H1 (cell line): ENCODE measurements at regions not wholly inside any gene's neighbourhood (a gene's known extent, or its start where the extent isn't known, plus 50 kb on each side); places are given as distances from the start of the nearest gene placed in this dataset.

Source experiments
- CTCF ChIA-PET: fragments of 300-600 bp; sonication (Branson Sonifier 250); formaldehyde crosslinking; loops from one replicate; lab custom pipeline; 2021; ENCODE audit not compliant: partially characterized antibody; lab: Charles Lee
- POLR2A ChIA-PET: fragments of 300-600 bp; sonication (Branson Sonifier 250); formaldehyde crosslinking; loops from one replicate; lab custom pipeline; 2021; ENCODE audit warnings: inconsistent platforms; ENCODE audit not compliant: partially characterized antibody; lab: Charles Lee
- DNase-seq, 2 experiments: peaks; one replicate each; pipeline versions ENCODE4 v3.0.0 to v3.0.0-alpha.2; 2010 to 2022; ENCODE audit warnings: low spot score in 2 of 2, low read depth in 1 of 2, mixed read lengths in 1 of 2
- FAIRE-seq: peaks from 2 replicates; lab custom pipeline; 2011; peaks lifted over from hg19 to GRCh38; lab: Jason Lieb, UNC
- H2AFZ ChIP-seq: 2 replicates; pipeline ENCODE4 v1.8.1; 2012; ENCODE audit warnings: low read length, inconsistent platforms
- H2AK5ac ChIP-seq: 2 replicates; pipeline ENCODE4 v1.6.1; 2013; ENCODE audit warnings: low read depth, low read length
- H2BK120ac ChIP-seq: replicated peaks from 2 replicates; pipeline ENCODE3; 2013; ENCODE audit warnings: low read depth, low read length, inconsistent platforms
- H2BK12ac ChIP-seq: 2 replicates; pipeline ENCODE4 v1.6.1; 2013; ENCODE audit warnings: low read depth, low read length
- H2BK15ac ChIP-seq: 2 replicates; pipeline ENCODE4 v1.6.1; 2013; ENCODE audit warnings: low read length
- H2BK20ac ChIP-seq: 2 replicates; pipeline ENCODE4 v1.6.1; 2013; ENCODE audit warnings: low read length
- H2BK5ac ChIP-seq: 2 replicates; pipeline ENCODE4 v1.6.1; 2013; ENCODE audit warnings: low read depth, low read length
- H3K14ac ChIP-seq: 2 replicates; pipeline ENCODE4 v1.6.1; 2013; ENCODE audit warnings: inconsistent platforms; ENCODE audit not compliant: insufficient read length
- H3K18ac ChIP-seq: 2 replicates; pipeline ENCODE4 v1.6.1; 2013; ENCODE audit warnings: low read length; ENCODE audit errors: extremely low read depth
- H3K23ac ChIP-seq: 2 replicates; pipeline ENCODE4 v1.6.1; 2013; ENCODE audit warnings: inconsistent platforms; ENCODE audit not compliant: insufficient read length
- H3K23me2 ChIP-seq: 2 replicates; pipeline ENCODE4 v1.6.1; 2013; ENCODE audit warnings: low read depth, low read length
- H3K27ac ChIP-seq: 2 replicates; pipeline ENCODE4 v1.6.1; 2011; ENCODE audit warnings: low read depth, low read length, inconsistent platforms
- H3K27me3 ChIP-seq, 4 experiments: replicated peaks in 1 of 4; 1 replicate in 1 of 4; 2 replicates in 3 of 4; pipeline versions ENCODE4 v1.6.1 to v1.8.1; 2011 to 2013; ENCODE audit warnings: low read length in 3 of 4, mild to moderate bottlenecking in 3 of 4, inconsistent platforms in 2 of 4, mixed read lengths in 2 of 4, moderate library complexity in 1 of 4; ENCODE audit not compliant: control insufficient read depth in 3 of 4, insufficient read depth in 3 of 4; ENCODE audit errors: extremely low read depth in 1 of 4
- H3K36me3 ChIP-seq, 4 experiments: 2 replicates each; pipeline versions ENCODE4 v1.6.1 to v1.8.1; 2011 to 2013; ENCODE audit warnings: mild to moderate bottlenecking in 4 of 4, low read length in 3 of 4, moderate library complexity in 2 of 4, control low read depth in 1 of 4, inconsistent platforms in 1 of 4; ENCODE audit not compliant: insufficient read depth in 4 of 4, control insufficient read depth in 2 of 4
- H3K4ac ChIP-seq: replicated peaks from 2 replicates; pipeline ENCODE3; 2013; ENCODE audit warnings: low read length, low read depth, mixed read lengths, inconsistent platforms; ENCODE audit not compliant: insufficient read length
- H3K4me1 ChIP-seq, 4 experiments: replicated peaks in 1 of 4; 1 replicate in 1 of 4; 2 replicates in 3 of 4; pipeline versions ENCODE4 v1.6.1 to v1.8.1; 2011 to 2013; ENCODE audit warnings: low read length in 3 of 4, inconsistent platforms in 2 of 4, mixed read lengths in 1 of 4; ENCODE audit not compliant: insufficient read depth in 4 of 4, control insufficient read depth in 3 of 4
- H3K4me2 ChIP-seq, 2 experiments: 2 replicates each; pipeline versions ENCODE4 v1.6.1 to v1.8.1; 2011 to 2013; ENCODE audit warnings: low read depth in 2 of 2, low read length in 2 of 2, control low read depth in 1 of 2, inconsistent platforms in 1 of 2, mild to moderate bottlenecking in 1 of 2; ENCODE audit not compliant: insufficient read depth in 1 of 2
- H3K4me3 ChIP-seq, 4 experiments: fragments of 200-600, 300-600 bp in 1 of 4; sonication (generic), shearing (Covaris generic), sonication (Bioruptor Twin) in 1 of 4; 2 replicates each; pipeline versions ENCODE4 v1.5.1 to v1.8.1; 2011 to 2016; ENCODE audit warnings: low read length in 4 of 4, low read depth in 3 of 4, control low read depth in 2 of 4, inconsistent platforms in 2 of 4, mild to moderate bottlenecking in 2 of 4, mixed read lengths in 1 of 4, moderate library complexity in 1 of 4; ENCODE audit not compliant: insufficient read depth in 2 of 4; ENCODE audit errors: extremely low read depth in 1 of 4
- H3K56ac ChIP-seq: replicated peaks from 2 replicates; pipeline ENCODE3; 2013; ENCODE audit warnings: low read depth, mild to moderate bottlenecking, mixed read lengths, low read length, inconsistent platforms; ENCODE audit not compliant: insufficient read length
- H3K79me1 ChIP-seq: 2 replicates; pipeline ENCODE4 v1.6.1; 2013; ENCODE audit warnings: low read depth, low read length, control low read depth
- H3K79me2 ChIP-seq, 2 experiments: 2 replicates each; pipeline versions ENCODE4 v1.6.1 to v1.8.1; 2012 to 2013; ENCODE audit warnings: low read length in 2 of 2, mild to moderate bottlenecking in 2 of 2, inconsistent platforms in 1 of 2; ENCODE audit not compliant: insufficient read depth in 2 of 2, control insufficient read depth in 1 of 2
- H3K9ac ChIP-seq, 4 experiments: replicated peaks in 1 of 4; 1 replicate in 1 of 4; 2 replicates in 3 of 4; pipeline versions ENCODE4 v1.6.1 to v1.8.1; 2011 to 2013; ENCODE audit warnings: low read depth in 3 of 4, low read length in 3 of 4, control low read depth in 2 of 4, mild to moderate bottlenecking in 2 of 4, moderate library complexity in 2 of 4, inconsistent platforms in 1 of 4; ENCODE audit errors: extremely low read depth in 1 of 4
- H3K9me3 ChIP-seq, 2 experiments: 2 replicates each; pipeline versions ENCODE4 v1.6.1 to v1.8.1; 2012 to 2013; ENCODE audit warnings: mild to moderate bottlenecking in 2 of 2, moderate library complexity in 2 of 2, control low read depth in 1 of 2, inconsistent platforms in 1 of 2, low read depth in 1 of 2, low read length in 1 of 2, mixed read lengths in 1 of 2; ENCODE audit not compliant: insufficient read depth in 2 of 2
- H4K20me1 ChIP-seq, 2 experiments: replicated peaks in 1 of 2; 2 replicates each; pipeline versions ENCODE3 to v1.8.1; 2011 to 2013; ENCODE audit warnings: inconsistent platforms in 2 of 2, low read length in 2 of 2, mild to moderate bottlenecking in 1 of 2; ENCODE audit not compliant: insufficient read depth in 2 of 2, control insufficient read depth in 1 of 2
- H4K5ac ChIP-seq: 2 replicates; pipeline ENCODE4 v1.6.1; 2013; ENCODE audit warnings: low read length, low read depth, mixed read lengths, inconsistent platforms; ENCODE audit not compliant: insufficient read length
- H4K8ac ChIP-seq: 2 replicates; pipeline ENCODE4 v1.8.0; 2013; ENCODE audit warnings: mild to moderate bottlenecking, moderate library complexity, low read length, inconsistent platforms; ENCODE audit not compliant: insufficient read depth; ENCODE audit errors: extremely low read depth
- H4K91ac ChIP-seq: replicated peaks from 2 replicates; pipeline ENCODE3; 2013; ENCODE audit warnings: low read length, mixed read lengths, inconsistent platforms; ENCODE audit not compliant: insufficient read length
- ATF3 ChIP-seq: IDR thresholded peaks from 2 replicates; pipeline ENCODE4 v1.6.1; 2011; ENCODE audit warnings: low read depth, mild to moderate bottlenecking, low read length; ENCODE audit not compliant: insufficient read depth
- BRCA1 ChIP-seq: IDR thresholded peaks from 2 replicates; pipeline ENCODE4 v1.6.1; 2012; ENCODE audit warnings: low read depth, low read length, improper control_type of control experiment
- EGR1 ChIP-seq: IDR thresholded peaks from 2 replicates; pipeline ENCODE4 v1.6.1; 2011; ENCODE audit warnings: low read depth, low read length, borderline replicate concordance
- EZH2 ChIP-seq: fragments of 200-600 bp; sonication (generic); IDR thresholded peaks from 2 replicates; pipeline ENCODE4 v1.7.1; 2012; ENCODE audit warnings: low read depth, mild to moderate bottlenecking, moderate library complexity, low read length, inconsistent platforms; ENCODE audit not compliant: severe bottlenecking
- GTF2F1 ChIP-seq: IDR thresholded peaks from 2 replicates; pipeline ENCODE4 v1.6.1; 2012; ENCODE audit warnings: low read depth, low read length, improper control_type of control experiment, borderline replicate concordance
- HDAC2 ChIP-seq, 2 experiments: fragments of 300-600 bp in 1 of 2; sonication (generic) in 1 of 2; IDR thresholded peaks; 2 replicates each; pipeline ENCODE4 v1.6.1; 2011 to 2012; ENCODE audit warnings: low read depth in 2 of 2, low read length in 2 of 2, mild to moderate bottlenecking in 2 of 2, moderate library complexity in 2 of 2, borderline replicate concordance in 1 of 2, inconsistent platforms in 1 of 2
- HDAC6 ChIP-seq: IDR thresholded peaks from one replicate; pipeline ENCODE4 v1.7.1; 2012; ENCODE audit warnings: low read depth, mild to moderate bottlenecking, inconsistent platforms, low read length, moderate library complexity
- PHF8 ChIP-seq: fragments of 200-600 bp; sonication (generic); conservative IDR thresholded peaks from 2 replicates; pipeline ENCODE4 v1.7.1; 2012; ENCODE audit warnings: low read depth, mild to moderate bottlenecking, inconsistent platforms, low read length, moderate library complexity
- POLR2A ChIP-seq, 2 experiments: IDR thresholded peaks; 1 replicate in 1 of 2; 2 replicates in 1 of 2; pipeline ENCODE4 v1.6.1; 2011; ENCODE audit warnings: low read depth in 2 of 2, low read length in 2 of 2, mild to moderate bottlenecking in 2 of 2; ENCODE audit errors: control extremely low read depth in 1 of 2
- POU5F1 ChIP-seq: IDR thresholded peaks from 2 replicates; pipeline ENCODE4 v1.6.1; 2011; ENCODE audit warnings: low read depth, mild to moderate bottlenecking, low read length, moderate library complexity
- SAP30 ChIP-seq: fragments of 300-600 bp; sonication (generic); IDR thresholded peaks from 2 replicates; pipeline ENCODE4 v1.7.1; 2012; ENCODE audit warnings: low read length, moderate library complexity, mild to moderate bottlenecking, inconsistent platforms; ENCODE audit not compliant: insufficient read depth, insufficient replicate concordance
- SIN3A ChIP-seq, 2 experiments: IDR thresholded peaks in 1 of 2; conservative IDR thresholded peaks in 1 of 2; 2 replicates each; pipeline ENCODE4 v1.6.1; 2011 to 2012; ENCODE audit warnings: low read length in 2 of 2, improper control_type of control experiment in 1 of 2, low read depth in 1 of 2, mild to moderate bottlenecking in 1 of 2
- TAF7 ChIP-seq: optimal IDR thresholded peaks from 2 replicates; pipeline ENCODE3; 2011; ENCODE audit warnings: low read depth, mild to moderate bottlenecking, inconsistent platforms, low read length, moderate library complexity, borderline replicate concordance
- TEAD4 ChIP-seq: IDR thresholded peaks from 2 replicates; pipeline ENCODE4 v1.6.1; 2012; ENCODE audit warnings: low read depth, low read length, inconsistent platforms, mixed read lengths
- WGBS, 2 experiments: shearing (Covaris generic) in 1 of 2; methylation state at CpG; one replicate each; pipeline versions ENCODE4 v1.1.6 to v1.1.7; 2013 to 2015; ENCODE audit warnings: low lambda C conversion rate in 2 of 2, mixed read lengths in 2 of 2, inconsistent platforms in 1 of 2, low coverage in 1 of 2, missing lambda C conversion rate in 1 of 2; ENCODE audit not compliant: insufficient replicate concordance in 2 of 2, insufficient coverage in 1 of 2, insufficient read length in 1 of 2; ENCODE audit errors: extremely low coverage in 1 of 2, missing lambda C conversion rate in 1 of 2; 5-methylcytosine and 5-hydroxymethylcytosine counted together

- H3K9me3 ChIP-seq = no peaks in the 10 kb centered on the region
- H4K5ac ChIP-seq = no peak overlapping the region
- H3K4me1 ChIP-seq = no peaks in the 10 kb centered on the region
- H4K91ac ChIP-seq = no peak overlapping the region
- 88% methylated on average over 6 of the region's 6 CpGs; no CpG with 5 or more reads in 1 of the 2 experiments for WGBS, 2 experiments
- no peak overlapping the region for H4K8ac ChIP-seq
- no peak overlapping the region for H2BK5ac ChIP-seq
- H3K23me2 ChIP-seq = no peaks in the 10 kb centered on the region
- no peaks in the 10 kb centered on the region for H3K79me2 ChIP-seq
- H2BK120ac ChIP-seq = no peak overlapping the region
- no peak overlapping the region for H3K27ac ChIP-seq
- no peaks in the 10 kb centered on the region for H3K36me3 ChIP-seq
- ChIA-PET CTCF (interaction anchor here (1.0 to 1.6 kb wide), 3 partner anchors 22 to 181 kb away, joined by 3 read pairs; no protein-coding TSS in a partner anchor), POLR2A (interaction anchor here (1.1 to 1.2 kb wide), 2 partner anchors 22 to 86 kb away, joined by 3 read pairs; no protein-coding TSS in a partner anchor)
- no peak overlapping the region for H2BK20ac ChIP-seq
- H3K23ac ChIP-seq = no peak overlapping the region
- no peak overlapping the region for H3K4ac ChIP-seq
- H4K20me1 ChIP-seq = no peaks in the 10 kb centered on the region
- DNase-seq (no peak), FAIRE-seq (no peak)
- H3K18ac ChIP-seq = no peak overlapping the region
- no peak overlapping the region for H3K14ac ChIP-seq
- H2BK15ac ChIP-seq = no peak overlapping the region
- H3K56ac ChIP-seq = no peak overlapping the region
- no peaks in the 10 kb centered on the region for H3K79me1 ChIP-seq
- H2AK5ac ChIP-seq = no peak overlapping the region
- no peak overlapping the region for H2BK12ac ChIP-seq
- no peak overlapping the region for H2AFZ ChIP-seq
- H3K4me2 ChIP-seq = no peak overlapping the region
- H3K4me3 ChIP-seq = no peak overlapping the region
- H3K9ac ChIP-seq = no peak overlapping the region
- H3K27me3 ChIP-seq = no peaks in the 10 kb centered on the region
- TF ChIP-seq POLR2A (IDR thresholded peaks at IDR 0.05; ENCODE audit: control extremely low read depth in 1 of 2, low read depth in 2 of 2, low read length in 2 of 2) (no peak), BRCA1 (no peak), POU5F1 (no peak), TEAD4 (no peak), GTF2F1 (no peak), HDAC2 (IDR thresholded peaks at IDR 0.05; ENCODE audit: borderline replicate concordance in 1 of 2, low read depth in 2 of 2, low read length in 2 of 2) (no peak), SAP30 (no peak), EZH2 (no peak), EGR1 (no peak), SIN3A (conservative IDR thresholded peaks at IDR 0.05 in 1 of 2, IDR thresholded peaks at IDR 0.05 in 1 of 2; ENCODE audit: low read depth in 1 of 2, low read length in 2 of 2) (no peak), ATF3 (no peak), PHF8 (no peak), HDAC6 (no peak), TAF7 (no peak)
These were observed 56.5 kb upstream of the IER3 start for GRCh38 chr6:30800871-30801270.
